ENCODE measurements at regions not wholly inside any gene's neighbourhood (a gene's known extent, or its start where the extent isn't known, plus 50 kb on each side); places are given as distances from the start of the nearest gene placed in this dataset.

DNA sequence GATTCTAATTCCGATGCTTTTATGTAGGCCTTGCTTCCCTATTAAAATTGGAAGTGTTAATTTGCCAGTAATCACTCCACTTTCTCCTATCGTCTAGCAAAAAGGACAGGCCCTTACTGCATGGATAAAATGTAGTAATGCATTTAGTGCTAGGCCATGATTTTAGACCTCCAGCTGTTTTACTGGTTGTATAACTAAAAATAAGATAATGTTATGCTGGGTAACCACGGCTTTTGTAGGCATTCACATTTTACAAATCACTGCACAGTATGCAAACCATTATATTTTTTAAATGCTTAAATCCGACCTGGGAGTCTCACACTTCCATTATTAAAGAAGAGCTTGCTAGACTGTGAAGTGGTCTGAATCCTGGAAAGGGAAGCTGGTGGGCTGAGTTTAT, 179.5 kb downstream of the TFAP2A start:
- FAIRE-seq = no peak

DNA sequence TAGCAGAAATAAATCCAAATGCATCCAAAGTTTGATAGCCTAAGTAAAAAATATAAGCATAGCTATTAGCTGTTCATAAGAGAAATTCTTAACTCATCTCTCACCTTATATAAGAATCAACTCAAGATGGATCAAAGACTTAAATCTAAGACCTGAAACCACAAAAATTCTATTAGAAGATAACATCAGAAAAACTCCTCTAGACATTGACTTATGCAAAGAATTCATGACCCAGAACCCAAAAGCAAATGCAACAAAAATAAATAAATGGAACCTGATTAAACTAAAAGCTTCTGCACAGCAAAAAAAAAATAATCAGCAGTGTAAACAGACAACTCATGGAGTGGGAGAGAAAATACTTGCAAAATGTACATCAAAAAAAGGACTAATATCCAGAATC, 184.3 kb downstream of the TFAP2A start:
- no peak for FAIRE-seq

DNA sequence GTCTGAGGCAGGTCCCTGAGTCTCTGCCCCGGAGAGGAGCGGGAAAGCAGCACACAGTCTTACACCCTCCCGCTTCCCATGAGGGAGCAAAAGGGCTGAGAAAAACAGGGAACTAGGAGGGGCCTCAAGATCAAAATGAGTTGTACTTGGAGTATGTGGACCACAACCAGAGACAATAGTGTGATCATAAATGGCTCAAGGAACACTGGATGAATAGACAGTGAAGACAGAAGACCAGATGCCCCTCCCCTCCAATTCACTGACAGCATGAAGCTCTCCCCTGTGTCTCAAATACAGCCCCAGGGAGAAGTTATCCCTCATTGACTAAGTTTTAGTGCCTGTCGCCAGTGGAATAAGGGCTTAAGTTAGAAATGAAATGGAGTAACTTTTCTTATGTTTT, 191.0 kb downstream of the TFAP2A start:
- no peak for FAIRE-seq

DNA sequence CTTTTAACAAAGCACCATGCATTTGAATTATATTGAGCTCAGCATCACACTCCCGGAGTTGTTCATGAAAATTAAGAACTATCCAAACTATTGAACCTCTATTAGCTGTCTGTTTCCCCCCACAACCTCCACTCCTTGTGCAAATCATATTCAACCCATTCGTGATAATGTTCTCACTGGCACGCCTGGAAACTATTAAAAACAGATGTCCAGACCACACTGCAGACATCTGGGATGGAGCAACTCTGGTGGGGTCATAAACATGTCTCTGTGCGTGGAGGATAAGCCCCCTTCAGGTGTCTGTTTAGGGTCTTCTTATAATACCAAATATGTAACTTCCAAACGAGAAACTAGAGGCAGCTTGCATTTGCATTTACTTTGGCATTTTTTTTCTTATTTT, 193.7 kb downstream of the TFAP2A start:
- FAIRE-seq = no peak

DNA sequence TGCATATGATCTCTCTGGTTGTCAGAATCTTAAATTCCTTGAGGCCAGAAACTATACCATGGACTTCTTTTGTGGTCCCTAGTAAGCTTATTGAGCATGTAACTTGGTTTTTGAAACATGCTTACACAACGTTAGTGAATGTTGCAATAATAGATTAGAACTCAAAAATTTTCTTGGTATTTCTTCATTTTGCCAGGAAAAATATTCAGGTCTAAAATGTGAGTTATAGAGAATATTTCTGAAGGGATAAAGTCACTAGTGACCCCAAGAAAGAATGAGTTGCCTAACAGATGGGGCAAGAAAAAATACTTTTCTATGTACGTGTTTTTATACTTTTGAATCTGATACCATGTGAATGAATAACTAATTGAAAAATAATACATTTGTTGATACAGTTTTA, 195.4 kb downstream of the TFAP2A start:
- no peak for FAIRE-seq

DNA sequence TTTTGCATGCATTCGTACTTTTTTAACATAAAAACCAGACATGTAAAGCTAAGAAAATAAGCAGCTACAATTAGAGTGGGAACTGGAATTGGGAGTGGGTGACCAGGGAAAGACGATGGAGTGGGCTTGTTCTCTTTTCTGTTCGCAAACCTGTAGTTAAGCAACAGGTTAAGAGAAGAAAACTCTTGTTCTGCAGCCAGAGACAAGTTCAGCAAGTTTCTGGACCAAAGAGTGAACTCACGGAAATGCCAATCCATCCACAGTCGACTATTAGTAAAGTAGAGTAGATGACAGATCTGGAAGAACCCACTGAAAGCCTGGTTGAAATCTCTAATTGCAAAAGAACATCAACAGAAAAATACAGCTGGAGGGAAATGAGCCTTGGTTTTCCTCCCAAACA, 197.8 kb downstream of the TFAP2A start:
- FAIRE-seq = no peak

DNA sequence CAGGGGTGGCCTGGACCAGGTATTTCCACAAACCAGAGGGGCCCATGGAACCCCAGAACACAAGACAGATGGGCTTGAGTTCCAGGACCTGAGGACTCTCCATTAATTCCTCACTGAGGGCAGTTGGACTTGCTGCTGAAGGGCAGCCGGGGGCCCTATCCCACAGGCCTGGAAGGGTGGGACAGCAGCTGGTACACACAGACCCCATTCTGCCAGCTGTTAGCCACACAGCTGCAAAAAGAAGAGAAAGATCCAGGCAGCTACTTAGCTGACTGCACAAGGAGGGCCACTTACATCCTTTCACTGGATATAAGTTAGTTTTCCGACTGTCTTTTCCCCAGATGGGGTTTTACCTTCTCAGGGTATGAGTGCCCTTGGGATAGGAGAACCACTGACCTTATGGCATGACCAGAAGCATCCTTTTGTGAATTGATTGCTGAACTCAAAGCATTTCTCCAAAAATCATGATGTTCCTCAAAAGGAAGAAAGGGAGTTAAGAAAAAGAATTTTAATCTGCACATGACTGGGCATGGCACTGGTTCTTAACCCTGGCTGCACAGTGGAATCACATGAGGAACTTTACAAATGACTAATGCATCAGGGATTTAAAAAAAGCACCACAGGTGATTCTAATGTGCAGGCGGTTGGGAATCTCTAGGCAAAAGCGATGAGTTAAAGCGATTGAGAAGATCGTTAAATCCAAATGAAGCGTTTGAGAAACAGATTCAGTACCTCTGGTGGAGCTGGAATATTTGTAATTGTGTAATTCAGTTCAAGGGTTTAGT, 199.4 kb downstream of the TFAP2A start:
- no peak for FAIRE-seq

DNA sequence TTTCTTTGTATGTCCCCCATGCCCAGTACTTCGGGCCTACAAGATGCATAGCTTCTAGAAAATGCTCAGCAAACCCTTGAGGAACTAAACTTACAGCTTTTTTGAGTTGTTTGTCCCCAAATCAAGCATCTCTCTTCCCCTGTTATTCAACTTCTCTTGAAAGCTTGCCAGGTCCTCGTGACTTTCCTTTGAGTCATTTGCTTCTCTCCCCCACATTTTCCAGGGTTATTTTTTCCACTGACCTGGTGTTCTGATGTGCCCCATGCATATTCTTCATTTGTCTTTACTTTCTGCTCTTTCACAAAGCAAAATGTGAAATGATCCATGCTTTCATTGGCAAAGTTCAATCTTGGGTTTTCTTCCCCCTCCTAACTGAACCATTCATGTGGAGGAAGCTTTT, 204.8 kb downstream of the TFAP2A start:
- FAIRE-seq = no peak

DNA sequence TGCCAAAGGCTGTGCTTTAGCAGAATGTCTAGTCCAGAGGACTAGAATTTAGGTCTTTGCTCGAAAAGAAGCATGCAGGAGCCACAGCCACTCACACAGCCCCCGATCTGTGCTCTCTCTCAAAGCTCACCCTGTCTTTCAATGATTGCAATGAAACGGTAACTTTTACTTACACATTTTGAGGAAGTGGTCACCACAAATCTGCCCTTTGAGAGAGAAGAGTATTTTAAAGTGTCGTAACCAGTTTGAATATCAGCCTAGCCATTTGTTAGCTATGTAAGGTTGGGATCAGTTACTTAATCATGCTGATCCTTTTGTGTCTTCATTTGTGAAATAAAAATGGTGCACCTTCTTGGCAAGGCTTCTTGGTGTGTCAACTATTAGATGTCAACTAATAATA, 209.0 kb downstream of the TFAP2A start:
- no peak for FAIRE-seq

DNA sequence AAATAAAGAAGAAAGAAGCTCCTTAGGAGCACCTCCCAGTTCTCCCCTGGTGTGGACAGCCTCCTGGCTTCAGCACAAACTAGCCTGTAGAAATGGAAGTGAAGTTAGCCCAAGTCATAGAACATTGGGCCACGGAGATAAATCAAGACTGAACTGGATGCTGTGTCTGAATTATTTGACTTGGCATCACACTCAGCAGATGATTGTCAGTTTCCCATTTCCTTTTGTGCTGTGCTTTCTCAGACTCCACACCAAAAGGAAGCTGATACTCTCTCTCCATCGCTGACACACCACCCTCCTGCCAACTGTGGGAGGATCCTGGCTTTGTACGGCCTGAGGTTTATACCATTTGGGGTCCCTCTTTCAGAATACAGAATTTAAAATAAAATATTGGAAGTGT, 209.8 kb downstream of the TFAP2A start:
- no peak for FAIRE-seq

DNA sequence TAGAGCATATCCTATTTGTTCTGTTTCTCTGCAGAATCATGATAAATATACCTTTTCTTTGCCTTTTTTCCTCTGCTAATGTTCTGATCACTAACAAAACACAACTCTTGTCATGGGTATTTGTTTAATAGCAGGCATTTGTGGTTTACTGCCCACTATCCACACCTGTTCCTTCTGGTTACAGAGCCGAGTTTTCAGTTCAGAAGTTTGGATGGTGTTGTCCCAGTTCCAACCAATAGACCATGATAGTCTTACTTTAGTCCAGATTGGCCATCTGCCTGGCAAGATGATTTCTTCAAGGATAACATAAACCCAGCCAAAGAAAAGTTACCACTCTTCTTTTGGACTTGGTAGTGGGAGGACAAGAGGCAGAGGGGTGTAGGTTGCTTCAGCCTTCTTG, 211.2 kb downstream of the TFAP2A start:
- no peak for FAIRE-seq

DNA sequence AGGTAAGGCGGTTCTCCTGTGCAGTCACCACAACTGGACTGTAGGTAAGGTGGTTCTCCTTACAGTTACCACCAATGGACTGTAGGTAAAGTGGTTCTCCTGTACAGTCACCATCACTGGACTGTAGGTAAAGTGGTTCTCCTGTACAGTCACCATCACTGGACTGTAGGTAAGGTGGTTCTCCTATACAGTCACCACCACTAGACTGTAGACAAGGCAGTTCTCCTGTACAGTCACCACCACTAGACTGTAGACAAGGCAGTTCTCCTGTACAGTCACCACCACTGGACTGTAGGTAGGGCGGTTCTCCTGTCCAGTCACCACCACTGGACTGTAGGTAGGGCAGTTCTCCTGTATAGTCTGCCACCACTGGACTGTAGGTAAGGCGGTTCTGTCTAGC, 212.3 kb downstream of the TFAP2A start:
- FAIRE-seq = no peak

DNA sequence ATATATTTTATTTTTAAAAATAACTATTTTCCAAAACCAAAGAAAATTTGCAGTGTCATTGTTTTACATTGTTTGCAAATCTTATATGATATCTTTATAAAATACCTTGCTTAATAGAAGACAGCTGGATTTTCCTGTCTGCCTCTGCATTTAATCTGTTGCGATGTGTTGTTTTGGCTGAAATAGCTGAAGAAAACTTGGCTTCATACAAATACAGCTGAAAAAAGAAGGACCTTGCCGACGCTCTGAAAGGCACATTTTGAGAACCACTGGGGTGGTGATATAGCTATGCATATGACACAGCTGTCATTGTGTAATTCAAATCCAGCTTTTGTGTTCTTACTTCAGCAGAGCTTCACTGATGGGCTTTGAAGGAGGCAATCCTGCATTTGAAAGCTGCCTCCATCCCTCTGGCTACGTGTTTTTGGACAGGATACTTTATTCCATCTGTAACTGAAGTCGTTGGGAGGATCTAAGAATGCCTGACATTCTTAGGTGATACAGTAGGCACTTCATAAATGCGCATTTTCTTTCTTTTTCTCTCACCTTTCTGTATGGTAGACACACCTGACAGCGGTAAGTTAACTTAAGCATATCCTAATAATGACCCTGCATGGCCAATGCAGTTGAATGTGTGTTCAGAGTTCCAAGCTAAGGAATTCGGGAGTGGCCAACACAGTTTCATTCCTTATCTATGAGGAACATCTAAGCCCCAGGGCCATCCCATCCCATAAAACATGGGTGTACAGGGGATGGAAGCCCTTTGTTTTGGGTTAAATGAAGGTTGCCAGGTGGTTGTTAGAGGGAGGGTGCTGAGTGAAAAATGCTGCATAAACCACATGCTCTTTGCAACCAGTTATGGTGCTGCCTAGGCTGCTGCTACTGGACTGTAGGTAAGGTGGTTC, 213.0 kb downstream of the TFAP2A start:
- peak; percentile 35 for FAIRE-seq

DNA sequence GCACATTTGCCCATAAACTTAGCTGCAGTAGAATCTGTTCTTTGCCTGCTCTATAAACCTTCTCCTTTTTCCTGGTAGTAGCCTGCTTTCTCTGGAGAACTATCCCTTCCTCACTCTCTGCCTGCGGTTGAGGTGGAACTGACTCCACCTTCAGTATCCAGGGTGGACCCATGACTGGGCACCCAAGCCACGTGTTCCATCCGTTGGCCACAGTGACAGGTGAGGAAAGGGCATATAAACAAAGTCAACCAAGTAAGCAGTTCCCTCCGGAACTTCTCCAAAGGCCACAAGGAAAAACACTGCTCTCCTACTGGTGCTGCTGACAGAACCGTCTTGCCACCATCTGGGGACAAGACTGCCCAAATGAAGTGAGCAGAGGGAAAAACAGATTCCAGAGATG, 218.8 kb downstream of the TFAP2A start:
- no peak for FAIRE-seq

DNA sequence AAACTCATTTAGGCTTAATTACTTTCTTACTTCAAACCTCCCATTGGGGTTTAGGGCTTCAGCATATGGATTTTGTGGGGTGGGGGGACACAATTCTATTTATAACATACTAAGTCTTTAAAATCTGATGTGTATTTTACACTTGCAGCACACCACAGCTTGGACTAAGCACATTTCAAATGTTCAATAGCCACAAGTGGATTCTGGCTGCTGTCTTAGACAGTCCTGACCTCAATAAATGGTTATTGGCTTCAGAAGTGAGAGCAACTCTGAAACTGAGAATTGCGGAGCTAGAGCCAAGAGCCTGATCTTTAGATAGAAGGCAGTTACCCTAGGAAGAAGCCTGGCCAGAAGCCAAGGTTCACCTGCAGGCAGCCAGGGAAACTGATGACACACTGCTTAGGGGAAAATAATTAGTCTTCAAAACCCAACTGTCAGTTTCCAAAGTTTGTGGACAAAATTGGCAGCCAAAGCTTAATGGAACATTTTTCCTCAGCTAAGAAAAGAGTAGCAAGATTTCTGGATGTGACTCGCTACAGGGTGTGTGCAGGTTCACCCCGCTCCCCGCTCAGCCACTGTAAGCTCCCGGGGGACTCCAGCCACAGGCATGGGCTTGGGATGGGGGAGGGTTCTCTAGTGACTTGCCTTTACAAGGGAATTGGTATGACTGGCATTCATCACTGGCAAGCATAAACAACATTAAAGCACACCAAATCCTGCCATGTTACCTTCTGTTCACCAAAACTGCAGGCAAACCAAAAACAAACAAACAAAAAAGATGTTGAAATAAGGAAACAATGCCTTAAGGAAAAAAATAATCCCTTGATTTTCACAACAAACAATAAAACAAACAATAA, 219.8 kb downstream of the TFAP2A start:
- no peak for FAIRE-seq

DNA sequence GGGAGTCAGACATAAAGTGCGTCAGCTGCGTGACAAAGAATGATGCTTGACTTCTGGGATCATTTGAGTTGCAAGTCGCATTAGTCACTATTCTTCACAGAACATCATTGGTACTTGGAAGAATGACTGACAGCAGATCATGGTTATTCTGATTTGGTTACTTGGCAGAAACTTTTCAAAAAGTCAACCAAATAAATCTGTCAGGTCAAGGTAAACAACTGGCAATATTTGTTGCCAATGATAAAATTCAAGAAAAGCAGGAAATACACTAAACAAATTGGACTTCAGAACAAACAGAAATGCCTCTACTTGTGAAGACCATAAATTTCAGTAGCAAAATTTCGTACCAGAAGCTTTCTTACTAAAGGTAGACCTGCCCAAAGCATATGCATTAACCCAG, 221.6 kb downstream of the TFAP2A start:
- no peak for FAIRE-seq

DNA sequence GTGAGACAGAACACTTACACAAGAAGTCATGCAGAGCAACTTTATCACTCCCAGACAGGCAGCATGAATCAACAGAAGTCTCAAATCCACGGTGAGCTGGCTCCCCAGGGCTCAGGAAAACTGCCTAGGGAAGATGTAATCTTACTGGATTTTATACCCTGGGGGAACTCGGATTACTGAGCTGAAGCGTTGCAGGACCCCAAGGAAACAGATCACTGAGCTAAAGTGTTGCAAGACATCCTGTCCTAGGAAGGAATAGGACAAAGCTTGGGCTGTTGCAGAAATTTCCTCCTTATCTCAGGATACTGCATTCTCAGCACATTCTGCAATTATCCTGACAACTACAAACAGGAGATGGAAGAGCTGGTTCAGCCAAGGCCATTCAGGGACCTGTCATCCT, 224.8 kb downstream of the TFAP2A start:
- FAIRE-seq = no peak

DNA sequence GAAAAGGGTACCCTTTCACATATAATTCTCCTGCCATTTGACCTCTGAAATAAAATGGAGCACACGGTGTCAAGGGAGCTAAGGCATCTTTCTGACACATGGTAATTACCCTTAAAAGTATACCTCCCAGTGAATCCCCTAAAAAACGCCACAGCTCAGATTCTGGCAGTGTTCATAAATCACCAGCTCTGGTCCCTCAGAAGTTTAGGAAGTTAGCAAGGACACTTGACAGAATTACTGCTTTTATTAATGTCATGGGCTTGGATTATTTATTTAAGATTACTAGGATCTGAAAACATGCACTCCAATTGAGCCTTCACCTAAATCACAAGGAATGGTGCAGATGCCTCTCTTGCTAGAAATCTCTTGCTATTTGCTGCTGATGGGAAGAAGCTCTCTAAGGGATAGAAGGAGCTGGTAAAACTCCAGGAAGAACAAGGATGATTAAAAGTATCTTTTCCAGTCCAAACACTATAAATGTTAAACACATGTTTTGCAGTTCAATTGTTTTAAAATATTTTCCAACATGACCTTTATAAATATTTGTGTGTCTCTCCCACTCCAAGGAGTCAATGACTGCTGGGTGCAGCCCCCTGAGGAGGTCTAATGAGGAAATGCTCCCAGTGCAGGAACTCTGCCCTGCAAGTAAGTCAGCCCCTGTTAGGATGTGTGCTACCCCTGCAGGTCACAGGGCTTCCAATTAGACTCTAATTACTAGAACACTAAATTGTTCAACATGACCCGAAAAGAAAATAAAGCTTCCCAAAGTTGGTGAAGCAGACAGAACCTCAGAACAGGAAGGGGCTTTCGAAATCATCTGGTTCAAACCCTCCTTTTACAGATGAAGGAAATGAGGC, 230.3 kb downstream of the TFAP2A start:
- FAIRE-seq = no peak

DNA sequence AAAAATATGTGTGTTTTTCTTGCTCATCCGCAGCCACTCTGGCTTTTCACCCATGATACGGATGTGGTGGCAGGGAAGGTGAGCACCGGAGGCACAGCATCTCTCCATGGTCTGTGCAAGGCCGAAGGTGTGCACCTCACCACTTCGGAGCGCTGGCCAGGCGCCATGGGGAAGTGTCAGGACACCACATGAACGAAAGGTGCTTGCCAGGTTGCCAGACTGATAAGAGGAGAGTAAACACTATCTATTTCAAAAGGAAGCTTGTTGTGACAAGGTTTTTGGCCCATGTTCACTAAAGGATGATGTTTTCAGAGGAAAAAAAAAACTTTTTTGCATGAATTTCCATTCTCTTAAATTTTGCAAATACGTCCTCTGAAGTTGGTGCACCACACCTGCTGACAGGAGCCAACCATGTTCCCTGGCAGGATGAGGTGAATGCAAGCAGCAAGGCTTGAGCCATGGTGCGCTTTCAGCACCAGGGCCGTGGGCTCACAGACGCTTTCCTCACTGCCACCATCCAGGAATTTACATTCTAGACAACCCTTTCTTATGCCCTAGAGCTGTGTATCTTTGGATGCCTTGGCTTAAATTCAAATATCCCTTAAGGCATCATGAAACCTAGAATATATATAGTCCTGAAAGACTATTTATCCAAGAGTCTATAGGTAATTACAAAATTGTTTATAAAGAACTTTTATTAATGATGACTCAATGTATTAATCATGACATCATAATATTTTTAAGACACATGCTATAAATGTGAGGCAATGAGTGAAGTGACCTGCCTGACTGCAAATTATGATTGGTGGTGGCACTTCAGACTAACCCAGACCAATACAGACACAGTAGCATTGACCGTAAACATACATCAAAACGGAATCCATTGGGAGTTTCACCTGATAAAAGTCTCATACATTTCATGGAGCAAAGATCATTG, 234.5 kb downstream of the TFAP2A start:
- no peak for FAIRE-seq

DNA sequence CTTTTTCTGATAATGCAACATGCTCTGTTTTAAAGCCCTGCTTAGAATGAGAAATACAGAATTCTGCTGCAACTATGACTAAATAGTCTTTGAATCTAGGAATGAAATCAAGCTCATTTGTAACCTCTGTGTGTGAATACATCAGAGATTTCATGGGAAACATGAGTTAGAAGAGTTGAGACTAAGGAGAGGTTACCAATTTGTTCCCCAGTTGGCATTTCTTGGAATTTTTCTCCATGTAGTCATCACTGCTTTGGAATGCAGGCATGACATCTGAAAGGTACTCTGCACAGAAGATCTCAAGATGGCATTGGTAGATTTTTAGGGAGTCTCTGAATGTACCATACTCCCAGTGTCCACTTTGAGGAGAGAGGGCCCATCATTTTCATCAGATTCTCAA, 237.2 kb downstream of the TFAP2A start:
- no peak for FAIRE-seq

DNA sequence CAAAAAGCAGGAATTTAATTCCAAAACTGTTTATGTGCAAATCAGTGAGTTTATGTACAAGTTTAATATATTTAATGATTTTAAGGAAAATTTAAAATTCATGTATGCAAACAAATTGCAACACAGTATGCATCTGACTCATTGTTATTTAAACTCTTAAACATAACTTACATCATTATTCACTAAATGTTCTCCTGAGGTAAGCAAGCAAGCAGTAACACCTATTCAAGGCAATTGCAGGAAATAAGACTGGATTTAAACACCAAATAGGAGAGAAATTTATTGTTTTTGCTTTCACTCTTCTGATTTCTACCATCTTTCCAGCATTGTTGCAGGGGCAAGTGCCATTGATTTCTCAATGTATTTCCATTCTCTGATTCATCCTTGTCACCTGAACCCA, 239.5 kb downstream of the TFAP2A start:
- no peak for FAIRE-seq

All from A204.1 (cell line).